Colonic mucosa (tissue), 4 donors: ENCODE measurements at regions not wholly inside any gene's neighbourhood (a gene's known extent, or its start where the extent isn't known, plus 50 kb on each side); places are given as distances from the start of the nearest gene placed in this dataset.

ENCODE experiments used
- DNase-seq: peaks from one replicate; pipeline ENCODE4 v3.0.0-alpha.2; 2020
- H3K27ac ChIP-seq: fragments of 200-600 bp; one replicate; pipeline ENCODE4 v1.8.0; 2021
- H3K27me3 ChIP-seq: fragments of 200-600 bp; one replicate; pipeline ENCODE4 v1.8.0; 2021
- H3K36me3 ChIP-seq: fragments of 200-600 bp; one replicate; pipeline ENCODE4 v1.8.0; 2021
- H3K4me1 ChIP-seq: fragments of 200-600 bp; one replicate; pipeline ENCODE4 v1.8.0; 2021; ENCODE audit warnings: mild to moderate bottlenecking
- H3K4me3 ChIP-seq: fragments of 200-600 bp; one replicate; pipeline ENCODE4 v1.8.0; 2021
- H3K9ac ChIP-seq, 2 donors: one replicate each; pipeline ENCODE4 v1.7.0; 2013; ENCODE audit warnings: control low read depth in 2 of 2, low read depth in 2 of 2, low read length in 2 of 2
- H3K9me3 ChIP-seq: fragments of 200-600 bp; one replicate; pipeline ENCODE4 v1.8.0; 2021
- CTCF ChIP-seq: fragments of 200-600 bp; IDR thresholded peaks from one replicate; pipeline ENCODE4 v1.8.0; 2022; ENCODE audit warnings: antibody characterized with exemption, mild to moderate bottlenecking
- intact Hi-C: fragments of 100-400 bp; cut with DNase I; formaldehyde crosslinking; loops from one replicate; pipeline ENCODE4 v1.14.1; 2022
- donor health status: healthy.
- donor health status: DM: no; HTN: no; CAD: no.
- donor health status: DM: no; HTN: no; CAD: no.

GRCh38 chr15:97383516-97383915 is 577.0 kb upstream of the ARRDC4 start:
- DNase-seq: no peak
- no peak for TF ChIP-seq CTCF
- intact Hi-C loops: no loop called here
- Histone ChIP-seq H3K4me1 (no peaks in the 10 kb centered on the region), H3K36me3 (no peaks in the 10 kb centered on the region), H3K27ac (no peak overlapping the region), H3K9ac (no peak overlapping the region), H3K9me3 (no peaks in the 10 kb centered on the region), H3K4me3 (no peak overlapping the region), H3K27me3 (no peaks in the 10 kb centered on the region)

GRCh38 chr15:97386940-97387339 is 573.6 kb upstream of the ARRDC4 start:
- no peak overlapping the region for H3K4me3 ChIP-seq
- DNase-seq: no peak
- H3K36me3 ChIP-seq: no peaks in the 10 kb centered on the region
- H3K27me3 ChIP-seq: no peaks in the 10 kb centered on the region
- no peaks in the 10 kb centered on the region for H3K9me3 ChIP-seq
- no peaks in the 10 kb centered on the region for H3K4me1 ChIP-seq
- no peak overlapping the region for H3K27ac ChIP-seq
- TF ChIP-seq CTCF: no peak
- intact Hi-C loops: no loop called here
- no peak overlapping the region for H3K9ac ChIP-seq

- TF ChIP-seq CTCF: no peak
- H3K36me3 ChIP-seq: no peaks in the 10 kb centered on the region
- intact Hi-C loops: no loop called here
- no peak overlapping the region for H3K4me3 ChIP-seq
- DNase-seq: no peak
- H3K4me1 ChIP-seq: no peaks in the 10 kb centered on the region
- no peaks in the 10 kb centered on the region for H3K27me3 ChIP-seq
- no peak overlapping the region for H3K9ac ChIP-seq
- no peak overlapping the region for H3K27ac ChIP-seq
- no peaks in the 10 kb centered on the region for H3K9me3 ChIP-seq
Observed at GRCh38 chr15:97401195-97401594, 559.3 kb upstream of the ARRDC4 start.

- DNase-seq: no peak
- Histone ChIP-seq H3K9me3 (no peaks in the 10 kb centered on the region), H3K4me1 (no peaks in the 10 kb centered on the region), H3K27me3 (no peaks in the 10 kb centered on the region), H3K9ac (no peak overlapping the region), H3K36me3 (no peaks in the 10 kb centered on the region), H3K4me3 (no peak overlapping the region), H3K27ac (no peak overlapping the region)
- no peak for TF ChIP-seq CTCF
- intact Hi-C loops: no loop called here
Observed at GRCh38 chr15:97401970-97402369, 558.5 kb upstream of the ARRDC4 start.

GRCh38 chr15:97406841-97407240 is 553.7 kb upstream of the ARRDC4 start:
- Histone ChIP-seq H3K27me3 (no peaks in the 10 kb centered on the region), H3K4me3 (no peak overlapping the region), H3K4me1 (no peaks in the 10 kb centered on the region), H3K27ac (no peak overlapping the region), H3K9me3 (no peaks in the 10 kb centered on the region), H3K9ac (no peak overlapping the region), H3K36me3 (no peaks in the 10 kb centered on the region)
- DNase-seq: no peak
- no peak for TF ChIP-seq CTCF
- intact Hi-C loops: no loop called here
